ENCODE measurements at regions not wholly inside any gene's neighbourhood (a gene's known extent, or its start where the extent isn't known, plus 50 kb on each side); places are given as distances from the start of the nearest gene placed in this dataset.

- intact Hi-C loops (cut with DNase I): no loop called here
- Histone ChIP-seq H3K36me3 (no peaks in the 10 kb centered on the region), H3K27me3 (no peaks in the 10 kb centered on the region), H3K9me3 (no peaks in the 10 kb centered on the region), H3K27ac (no peak overlapping the region), H3K4me1 (no peaks in the 10 kb centered on the region), H3K4me3 (no peak overlapping the region)
- ATAC-seq (no peak), DNase-seq (no peak)
- WGBS, 2 donors: 88 to 90% methylated on average over 14 of the region's 14 CpGs
- no peak for TF ChIP-seq CTCF (IDR thresholded peaks at IDR 0.05)
Measured at GRCh38 chr10:3294919-3295581, 122.5 kb upstream of the PITRM1 start.

DNA sequence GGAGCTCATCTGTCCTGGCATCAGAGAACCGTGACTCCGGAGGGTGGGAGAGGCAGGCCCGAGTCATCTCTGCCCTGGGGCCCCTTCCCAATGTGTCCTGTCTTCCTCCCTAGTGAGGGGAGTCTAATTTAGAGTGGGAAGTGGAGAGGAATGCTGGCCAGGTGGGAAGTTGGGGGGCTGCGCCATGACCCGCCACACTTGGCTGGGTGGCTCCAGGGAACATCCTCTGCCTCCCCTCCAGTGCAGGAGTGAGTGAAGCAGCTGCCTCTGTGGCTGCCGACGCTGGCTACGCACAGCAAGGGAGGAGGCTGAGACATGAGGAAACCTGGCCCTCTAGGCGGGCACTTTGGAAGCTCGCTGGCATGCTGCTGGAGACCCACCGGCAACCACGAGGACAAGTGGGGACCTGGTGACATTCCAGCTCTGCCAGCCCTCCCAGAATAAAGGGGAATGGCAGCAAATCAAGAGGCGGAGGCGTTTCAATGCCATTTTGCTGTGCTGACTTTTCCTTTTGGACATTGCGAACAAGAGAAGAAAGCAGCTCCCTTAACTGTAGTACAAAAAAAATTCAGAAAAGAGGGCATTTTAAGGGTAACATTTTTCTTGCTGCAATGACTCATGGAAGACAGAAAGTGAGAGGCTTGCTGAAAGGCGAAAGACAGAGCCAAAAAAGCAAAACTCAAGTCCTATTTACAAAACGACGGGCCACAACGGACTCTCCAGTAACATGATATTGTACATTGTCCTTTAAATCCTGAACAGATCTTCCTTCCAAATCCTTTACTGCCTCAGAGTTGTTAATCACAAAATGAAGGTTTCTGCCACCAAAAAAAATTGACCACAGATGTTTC, 121.2 kb upstream of the PITRM1 start:
- 87 to 92% methylated on average over 19 of the region's 19 CpGs for WGBS, 2 donors
- DNase-seq (no peak), ATAC-seq (no peak)
- no peak for TF ChIP-seq CTCF (IDR thresholded peaks at IDR 0.05)
- no peaks in the 10 kb centered on the region for H3K9me3 ChIP-seq
- H3K27ac ChIP-seq: no peak overlapping the region
- no peaks in the 10 kb centered on the region for H3K27me3 ChIP-seq
- H3K36me3 ChIP-seq: no peaks in the 10 kb centered on the region
- intact Hi-C loops (cut with DNase I): no loop called here
- no peaks in the 10 kb centered on the region for H3K4me1 ChIP-seq
- no peak overlapping the region for H3K4me3 ChIP-seq

DNA sequence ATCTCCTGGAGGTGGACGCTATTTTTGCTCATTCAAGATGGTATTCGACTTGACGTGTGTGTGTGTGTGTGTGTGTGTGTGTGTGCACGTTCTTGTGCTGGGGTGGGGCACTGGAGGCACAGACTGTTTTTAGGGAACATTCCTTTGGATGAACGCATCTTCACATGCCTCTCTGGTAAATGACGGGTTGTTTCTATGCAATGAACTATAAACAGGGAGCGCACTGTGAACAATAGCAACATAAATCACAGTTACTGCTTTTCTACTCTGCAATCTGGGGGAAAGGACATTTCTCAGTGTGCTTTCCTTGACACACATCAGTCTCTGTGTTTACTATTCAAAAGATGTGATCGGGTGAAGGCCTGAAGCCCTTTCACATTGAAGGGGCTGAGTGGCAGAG, 120.1 kb upstream of the PITRM1 start:
- no peak for TF ChIP-seq CTCF (IDR thresholded peaks at IDR 0.05)
- Histone ChIP-seq H3K4me1 (no peaks in the 10 kb centered on the region), H3K27me3 (no peaks in the 10 kb centered on the region), H3K4me3 (no peak overlapping the region), H3K27ac (no peak overlapping the region), H3K36me3 (no peaks in the 10 kb centered on the region), H3K9me3 (no peaks in the 10 kb centered on the region)
- DNase-seq (no peak), ATAC-seq (no peak)
- intact Hi-C loops (cut with DNase I): no loop called here
- 86 to 87% methylated on average over 8 of the region's 8 CpGs for WGBS, 2 donors

DNA sequence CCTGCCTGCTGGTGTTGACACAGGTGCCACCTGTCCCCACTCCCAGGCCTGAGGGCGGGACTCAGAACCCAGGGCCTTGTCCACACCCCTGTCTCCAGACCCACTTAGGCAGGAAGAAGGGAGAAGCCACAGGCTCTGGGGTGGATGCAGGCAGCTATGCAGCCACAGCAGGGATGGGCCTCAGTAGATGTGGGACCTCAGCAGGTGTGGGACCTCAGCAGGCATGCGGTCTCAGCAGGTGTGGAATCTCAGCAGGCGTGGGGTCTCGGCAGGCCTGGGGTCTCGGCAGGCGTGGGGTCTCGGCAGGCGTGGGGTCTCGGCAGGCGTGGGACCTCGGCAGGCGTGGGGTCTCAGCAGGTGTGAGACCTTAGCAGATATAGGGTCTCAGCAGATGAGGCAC, 118.0 kb upstream of the PITRM1 start:
- H3K4me1 ChIP-seq: no peaks in the 10 kb centered on the region
- DNase-seq: no peak
- no peak for TF ChIP-seq CTCF (IDR thresholded peaks at IDR 0.05)
- no peak overlapping the region for H3K27ac ChIP-seq
- H3K36me3 ChIP-seq: no peaks in the 10 kb centered on the region
- H3K27me3 ChIP-seq: no peaks in the 10 kb centered on the region
- no peak overlapping the region for H3K4me3 ChIP-seq
- H3K9me3 ChIP-seq: no peaks in the 10 kb centered on the region
- ATAC-seq: no peak
- 74 to 82% methylated on average over 12 of the region's 12 CpGs for WGBS, 2 donors
- intact Hi-C loops (cut with DNase I): no loop called here
